ENCODE measurements at regions not wholly inside any gene's neighbourhood (a gene's known extent, or its start where the extent isn't known, plus 50 kb on each side); places are given as distances from the start of the nearest gene placed in this dataset.

GRCh38 chr5:118456085-118456484 is 532.3 kb downstream of the DTWD2 start:
- Histone ChIP-seq H4K20me1 (ENCODE audit: insufficient read depth) (no peaks in the 10 kb centered on the region), H3K79me2 (ENCODE audit: insufficient read depth, low read depth) (no peaks in the 10 kb centered on the region), H3K9ac (no peak overlapping the region), H3K4me3 (IDR thresholded peaks at IDR 0.05; ENCODE audit: insufficient read depth, low read depth, low read length) (no peak overlapping the region), H3K36me3 (ENCODE audit: insufficient read depth) (no peaks in the 10 kb centered on the region), H3K27me3 (ENCODE audit: insufficient read depth, low read depth) (no peaks in the 10 kb centered on the region), H3K4me2 (no peak overlapping the region), H2AFZ (ENCODE audit: low read depth) (no peak overlapping the region), H3K4me1 (ENCODE audit: low read depth, poor library complexity, severe bottlenecking) (no peaks in the 10 kb centered on the region), H3K27ac (no peak overlapping the region)
- TF ChIP-seq CTCF (conservative IDR thresholded peaks at IDR 0.05; ENCODE audit: low read depth, low read length), result no peak

DNA sequence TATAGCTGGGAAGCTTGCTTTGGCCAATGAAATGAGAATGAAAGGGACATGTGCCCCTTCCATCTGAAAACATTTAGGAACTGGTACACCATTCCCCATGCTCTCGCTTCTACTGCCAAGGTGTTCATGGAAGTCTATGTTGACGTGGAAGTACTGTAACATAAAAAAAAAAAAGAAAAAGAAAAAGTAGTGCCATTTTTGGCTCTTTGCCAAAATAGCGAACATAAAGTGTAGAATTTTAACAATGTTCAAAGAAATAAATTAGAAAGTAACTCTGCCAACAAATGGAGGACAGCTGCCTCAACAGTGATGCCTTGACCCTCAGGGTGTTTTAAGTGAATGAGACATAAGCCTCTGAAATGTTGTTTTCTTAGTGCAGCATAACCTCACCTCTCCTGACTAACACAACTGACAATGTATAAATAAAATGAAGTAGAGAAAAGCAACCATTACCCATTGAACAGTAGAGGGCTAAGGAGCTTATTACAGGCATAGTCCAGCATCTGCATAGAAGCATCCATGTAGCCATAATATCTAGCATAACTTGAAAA is 536.6 kb downstream of the DTWD2 start:
- H3K9ac ChIP-seq, result no peak overlapping the region
- no peak overlapping the region for H3K4me2 ChIP-seq
- no peaks in the 10 kb centered on the region for H3K79me2 ChIP-seq (ENCODE audit: insufficient read depth, low read depth)
- TF ChIP-seq CTCF (conservative IDR thresholded peaks at IDR 0.05; ENCODE audit: low read depth, low read length), result no peak
- no peak overlapping the region for H3K4me3 ChIP-seq (IDR thresholded peaks at IDR 0.05; ENCODE audit: insufficient read depth, low read depth, low read length)
- no peaks in the 10 kb centered on the region for H3K4me1 ChIP-seq (ENCODE audit: low read depth, poor library complexity, severe bottlenecking)
- no peaks in the 10 kb centered on the region for H4K20me1 ChIP-seq (ENCODE audit: insufficient read depth)
- no peak overlapping the region for H2AFZ ChIP-seq (ENCODE audit: low read depth)
- no peaks in the 10 kb centered on the region for H3K27me3 ChIP-seq (ENCODE audit: insufficient read depth, low read depth)
- H3K36me3 ChIP-seq (ENCODE audit: insufficient read depth), result no peaks in the 10 kb centered on the region
- H3K27ac ChIP-seq, result no peak overlapping the region

- no peaks in the 10 kb centered on the region for H3K4me1 ChIP-seq (ENCODE audit: low read depth, poor library complexity, severe bottlenecking)
- H3K27ac ChIP-seq, result no peak overlapping the region
- no peak overlapping the region for H2AFZ ChIP-seq (ENCODE audit: low read depth)
- H3K27me3 ChIP-seq (ENCODE audit: insufficient read depth, low read depth), result no peaks in the 10 kb centered on the region
- H3K4me2 ChIP-seq, result no peak overlapping the region
- no peak overlapping the region for H3K9ac ChIP-seq
- no peaks in the 10 kb centered on the region for H3K36me3 ChIP-seq (ENCODE audit: insufficient read depth)
- TF ChIP-seq CTCF (conservative IDR thresholded peaks at IDR 0.05; ENCODE audit: low read depth, low read length), result no peak
- H3K4me3 ChIP-seq (IDR thresholded peaks at IDR 0.05; ENCODE audit: insufficient read depth, low read depth, low read length), result no peak overlapping the region
- H3K79me2 ChIP-seq (ENCODE audit: insufficient read depth, low read depth), result no peaks in the 10 kb centered on the region
- H4K20me1 ChIP-seq (ENCODE audit: insufficient read depth), result no peaks in the 10 kb centered on the region
Observed at GRCh38 chr5:118450554-118451332, 537.6 kb downstream of the DTWD2 start.

GRCh38 chr5:118447350-118447749 is 541.0 kb downstream of the DTWD2 start:
- Histone ChIP-seq H4K20me1 (ENCODE audit: insufficient read depth) (no peaks in the 10 kb centered on the region), H3K4me2 (no peak overlapping the region), H3K4me3 (IDR thresholded peaks at IDR 0.05; ENCODE audit: insufficient read depth, low read depth, low read length) (no peak overlapping the region), H2AFZ (ENCODE audit: low read depth) (no peak overlapping the region), H3K27me3 (ENCODE audit: insufficient read depth, low read depth) (no peaks in the 10 kb centered on the region), H3K36me3 (ENCODE audit: insufficient read depth) (no peaks in the 10 kb centered on the region), H3K79me2 (ENCODE audit: insufficient read depth, low read depth) (no peaks in the 10 kb centered on the region), H3K27ac (no peak overlapping the region), H3K4me1 (ENCODE audit: low read depth, poor library complexity, severe bottlenecking) (no peaks in the 10 kb centered on the region), H3K9ac (no peak overlapping the region)
- TF ChIP-seq CTCF (conservative IDR thresholded peaks at IDR 0.05; ENCODE audit: low read depth, low read length), result no peak

Measured in KMS-11 (cell line).